Neural cell (in vitro differentiated cells): ENCODE measurements at regions not wholly inside any gene's neighbourhood (a gene's known extent, or its start where the extent isn't known, plus 50 kb on each side); places are given as distances from the start of the nearest gene placed in this dataset.

ENCODE experiments used
- H2AFZ ChIP-seq: fragments of 200-600, 300-800 bp; sonication (generic), shearing (Covaris generic); 2 replicates; pipeline ENCODE4 v1.6.0; 2014; ENCODE audit warnings: low read depth, mild to moderate bottlenecking, antibody characterized with exemption, low read length, moderate library complexity
- H3F3A ChIP-seq: fragments of 200-600 bp; shearing (Covaris generic); 2 replicates; pipeline ENCODE4 v1.6.1; 2016; ENCODE audit warnings: mild to moderate bottlenecking, moderate library complexity, mixed read lengths, antibody characterized with exemption, low read length; ENCODE audit not compliant: insufficient read depth, poor library complexity, severe bottlenecking
- H3K27ac ChIP-seq: fragments of 200-600, 300-800 bp; sonication (generic), shearing (Covaris generic); 2 replicates; pipeline ENCODE4 v1.5.1; 2014; ENCODE audit warnings: mild to moderate bottlenecking, low read length, moderate library complexity
- H3K27me3 ChIP-seq: fragments of 300-800, 200-600 bp; sonication (generic), shearing (Covaris generic); 2 replicates; pipeline ENCODE4 v1.6.0; 2014; ENCODE audit warnings: mild to moderate bottlenecking, low read depth, low read length, moderate library complexity; ENCODE audit not compliant: insufficient read depth
- H3K36me3 ChIP-seq: fragments of 300-800, 200-600 bp; sonication (generic), shearing (Covaris generic); 2 replicates; pipeline ENCODE4 v1.5.1; 2014; ENCODE audit warnings: mild to moderate bottlenecking, antibody characterized with exemption, low read length, moderate library complexity; ENCODE audit not compliant: insufficient read depth
- H3K4me2 ChIP-seq: fragments of 300-800, 200-600 bp; sonication (generic), shearing (Covaris generic); 2 replicates; pipeline ENCODE4 v1.6.0; 2014; ENCODE audit warnings: mild to moderate bottlenecking, low read length
- H3K4me3 ChIP-seq: fragments of 300-800, 200-600 bp; sonication (generic), shearing (Covaris generic); 2 replicates; pipeline ENCODE4 v1.5.1; 2014; ENCODE audit warnings: mild to moderate bottlenecking, low read length, moderate library complexity
- H3K79me2 ChIP-seq: fragments of 200-600 bp; shearing (Covaris generic); replicated peaks from 2 replicates; pipeline ENCODE4 v1.6.0; 2014; ENCODE audit warnings: mild to moderate bottlenecking, low read length, moderate library complexity; ENCODE audit not compliant: insufficient read depth
- H3K9ac ChIP-seq: fragments of 300-800, 200-600 bp; sonication (generic), shearing (Covaris generic); 2 replicates; pipeline ENCODE4 v1.6.1; 2016; ENCODE audit warnings: mild to moderate bottlenecking, low read length, mixed read lengths
- H3K9me2 ChIP-seq: fragments of 200-600 bp; shearing (Covaris generic); 2 replicates; pipeline ENCODE4 v1.6.1; 2016; ENCODE audit warnings: mild to moderate bottlenecking, low read length, mixed read lengths; ENCODE audit not compliant: insufficient read depth
- H3K9me3 ChIP-seq: fragments of 200-600, 300-800 bp; sonication (generic), shearing (Covaris generic); 2 replicates; pipeline ENCODE4 v1.6.1; 2016; ENCODE audit warnings: mild to moderate bottlenecking, mixed run types, low read length, moderate library complexity, mixed read lengths
- H4K20me1 ChIP-seq: fragments of 200-600 bp; shearing (Covaris generic); 2 replicates; pipeline ENCODE4 v1.6.1; 2016; ENCODE audit warnings: mild to moderate bottlenecking, mixed run types; ENCODE audit not compliant: insufficient read depth
- CTCF ChIP-seq: fragments of 450-650 bp; IDR thresholded peaks from 2 replicates; pipeline ENCODE4 v1.5.1; 2014; ENCODE audit warnings: antibody characterized with exemption, mild to moderate bottlenecking, moderate library complexity; ENCODE audit not compliant: poor library complexity, severe bottlenecking
- EP300 ChIP-seq: fragments of 450-650 bp; conservative IDR thresholded peaks from 2 replicates; pipeline ENCODE4 v1.6.1; 2014; ENCODE audit warnings: antibody characterized with exemption, mild to moderate bottlenecking, moderate library complexity; ENCODE audit not compliant: poor library complexity, severe bottlenecking
- EZH2 ChIP-seq: fragments of 200-600, 300-800 bp; shearing (Covaris generic), sonication (generic); IDR thresholded peaks from 2 replicates; pipeline ENCODE4 v1.6.1; 2014; ENCODE audit warnings: antibody characterized with exemption, low read length, borderline replicate concordance, mild to moderate bottlenecking; ENCODE audit not compliant: insufficient read depth, poor library complexity, severe bottlenecking
- MXI1 ChIP-seq: fragments of 450-650 bp; conservative IDR thresholded peaks from 2 replicates; pipeline ENCODE4 v1.6.1; 2014; ENCODE audit warnings: antibody characterized with exemption, mild to moderate bottlenecking; ENCODE audit not compliant: poor library complexity, severe bottlenecking
- POLR2AphosphoS5 ChIP-seq: IDR thresholded peaks from 2 replicates; pipeline ENCODE4 v1.6.1; 2012
- RAD21 ChIP-seq: fragments of 450-650 bp; conservative IDR thresholded peaks from 2 replicates; pipeline ENCODE4 v1.6.1; 2014; ENCODE audit warnings: antibody characterized with exemption, mild to moderate bottlenecking, moderate library complexity
- REST ChIP-seq: IDR thresholded peaks from 2 replicates; pipeline ENCODE4 v1.6.1; 2012; ENCODE audit warnings: borderline replicate concordance
- SMC3 ChIP-seq: fragments of 450-650 bp; conservative IDR thresholded peaks from 2 replicates; pipeline ENCODE4 v1.6.1; 2014; ENCODE audit warnings: antibody characterized with exemption, mild to moderate bottlenecking, moderate library complexity; ENCODE audit not compliant: poor library complexity
- TAF1 ChIP-seq: IDR thresholded peaks from 2 replicates; pipeline ENCODE4 v1.6.1; 2012; ENCODE audit warnings: low read depth

- Histone ChIP-seq H3K4me2 (no peak overlapping the region), H4K20me1 (no peaks in the 10 kb centered on the region), H2AFZ (no peak overlapping the region), H3F3A (no peaks in the 10 kb centered on the region), H3K79me2 (no peaks in the 10 kb centered on the region), H3K9me2 (no peaks in the 10 kb centered on the region), H3K9me3 (no peaks in the 10 kb centered on the region), H3K27ac (no peak overlapping the region), H3K27me3 (no peaks in the 10 kb centered on the region), H3K36me3 (no peaks in the 10 kb centered on the region), H3K4me3 (no peak overlapping the region), H3K9ac (no peak overlapping the region)
- TF ChIP-seq TAF1 (no peak), EZH2 (no peak), MXI1 (no peak), POLR2AphosphoS5 (no peak), SMC3 (no peak), RAD21 (no peak), EP300 (no peak), CTCF (no peak), REST (no peak)
These were observed 635.4 kb upstream of the FZD8 start for GRCh38 chr10:36277459-36277858.

GRCh38 chr10:36271627-36272340, 629.7 kb upstream of the FZD8 start:
- no peaks in the 10 kb centered on the region for H3K36me3 ChIP-seq

More at GRCh38 chr10:36271627-36272340, 629.7 kb upstream of the FZD8 start:
- H3K4me2 ChIP-seq = no peak overlapping the region
- no peak overlapping the region for H2AFZ ChIP-seq
- no peaks in the 10 kb centered on the region for H3K79me2 ChIP-seq
- H3F3A ChIP-seq = no peaks in the 10 kb centered on the region
- H3K9me3 ChIP-seq = no peaks in the 10 kb centered on the region
- H3K9me2 ChIP-seq = no peaks in the 10 kb centered on the region
- no peak overlapping the region for H3K27ac ChIP-seq
- no peaks in the 10 kb centered on the region for H3K27me3 ChIP-seq
- no peak overlapping the region for H3K9ac ChIP-seq
- TF ChIP-seq POLR2AphosphoS5 (no peak), TAF1 (no peak), RAD21 (no peak), CTCF (no peak), MXI1 (no peak), REST (no peak), SMC3 (no peak), EZH2 (no peak), EP300 (no peak)
- no peak overlapping the region for H3K4me3 ChIP-seq
- H4K20me1 ChIP-seq = no peaks in the 10 kb centered on the region
